Skeletal muscle tissue (tissue), 3 donors: ENCODE measurements at regions not wholly inside any gene's neighbourhood (a gene's known extent, or its start where the extent isn't known, plus 50 kb on each side); places are given as distances from the start of the nearest gene placed in this dataset.

Source experiments
- H3K27ac ChIP-seq: one replicate; pipeline ENCODE4 v1.7.0; 2013; ENCODE audit warnings: mild to moderate bottlenecking, low read depth, low read length, inconsistent platforms
- H3K27me3 ChIP-seq, 3 donors: one replicate each; pipeline ENCODE4 v1.7.0; 2013; ENCODE audit warnings: low read length in 3 of 3; ENCODE audit not compliant: control insufficient read depth in 3 of 3, insufficient read depth in 3 of 3
- H3K36me3 ChIP-seq, 3 donors: one replicate each; pipeline ENCODE4 v1.7.0; 2013; ENCODE audit warnings: low read length in 3 of 3; ENCODE audit not compliant: control insufficient read depth in 3 of 3, insufficient read depth in 3 of 3
- H3K4me1 ChIP-seq, 3 donors: one replicate each; pipeline ENCODE4 v1.7.0; 2013; ENCODE audit warnings: low read length in 3 of 3, mild to moderate bottlenecking in 3 of 3; ENCODE audit not compliant: control insufficient read depth in 3 of 3, insufficient read depth in 3 of 3
- H3K4me3 ChIP-seq, 3 donors: one replicate each; pipeline ENCODE4 v1.7.0; 2013; ENCODE audit warnings: low read length in 3 of 3
- H3K9ac ChIP-seq, 3 donors: one replicate each; pipeline ENCODE4 v1.7.0; 2013; ENCODE audit warnings: low read length in 3 of 3, mild to moderate bottlenecking in 3 of 3, moderate library complexity in 2 of 3, low read depth in 1 of 3
- H3K9me3 ChIP-seq, 3 donors: one replicate each; pipeline ENCODE4 v1.7.0; 2013; ENCODE audit warnings: low read length in 3 of 3; ENCODE audit not compliant: control insufficient read depth in 3 of 3
- donor health status: Osteomylitis.

DNA sequence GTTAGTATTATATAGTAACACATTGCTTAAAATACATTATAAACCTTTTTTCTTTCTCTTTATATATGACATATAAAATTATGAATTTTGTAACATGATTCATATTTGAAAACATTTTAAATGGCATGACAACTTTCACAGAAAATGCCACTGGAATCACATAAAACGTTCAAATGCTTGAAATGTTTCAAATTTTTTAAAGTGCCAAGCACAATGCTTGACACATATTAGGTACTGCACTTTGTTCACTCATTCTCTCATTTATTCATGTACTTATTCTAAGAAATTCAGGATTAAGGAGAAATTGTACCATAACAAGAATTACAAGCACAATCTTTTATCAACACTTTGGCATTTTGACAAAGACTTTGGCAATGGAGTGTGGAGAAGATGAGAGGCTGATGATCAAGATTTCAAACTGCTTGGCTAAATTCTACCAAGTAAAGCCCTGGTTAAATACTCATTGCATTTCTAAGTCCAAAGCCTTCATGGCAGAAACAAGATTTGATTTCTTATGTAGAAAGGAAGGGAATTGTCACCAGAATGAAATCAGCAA, 232.2 kb downstream of the C12orf50 start:
- Histone ChIP-seq H3K36me3 (no peaks in the 10 kb centered on the region), H3K4me1 (no peaks in the 10 kb centered on the region), H3K9ac (no peak overlapping the region), H3K27ac (no peak overlapping the region), H3K27me3 (no peaks in the 10 kb centered on the region), H3K9me3 (no peaks in the 10 kb centered on the region), H3K4me3 (no peak overlapping the region)

DNA sequence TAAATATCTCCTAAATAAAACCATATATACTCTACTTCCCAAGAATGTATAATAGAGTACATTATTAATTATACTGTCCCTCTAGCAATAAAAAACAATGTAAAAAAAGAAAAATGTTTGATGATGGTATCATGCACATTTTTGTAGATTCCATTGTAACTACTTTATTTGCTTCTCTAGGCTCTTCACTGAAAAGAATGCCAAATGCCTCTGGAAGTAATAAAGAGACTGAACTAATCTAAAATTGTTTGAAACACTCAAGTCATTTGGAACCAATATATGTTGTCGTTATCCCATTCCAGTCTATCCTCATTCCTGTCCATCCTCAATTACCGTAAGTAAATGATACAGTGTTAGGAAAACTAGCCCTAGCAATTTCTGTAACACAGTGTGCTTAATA, 233.6 kb downstream of the C12orf50 start:
- Histone ChIP-seq H3K27me3 (no peaks in the 10 kb centered on the region), H3K9ac (no peak overlapping the region), H3K4me1 (no peaks in the 10 kb centered on the region), H3K9me3 (no peaks in the 10 kb centered on the region), H3K4me3 (no peak overlapping the region), H3K27ac (no peak overlapping the region), H3K36me3 (no peaks in the 10 kb centered on the region)

DNA sequence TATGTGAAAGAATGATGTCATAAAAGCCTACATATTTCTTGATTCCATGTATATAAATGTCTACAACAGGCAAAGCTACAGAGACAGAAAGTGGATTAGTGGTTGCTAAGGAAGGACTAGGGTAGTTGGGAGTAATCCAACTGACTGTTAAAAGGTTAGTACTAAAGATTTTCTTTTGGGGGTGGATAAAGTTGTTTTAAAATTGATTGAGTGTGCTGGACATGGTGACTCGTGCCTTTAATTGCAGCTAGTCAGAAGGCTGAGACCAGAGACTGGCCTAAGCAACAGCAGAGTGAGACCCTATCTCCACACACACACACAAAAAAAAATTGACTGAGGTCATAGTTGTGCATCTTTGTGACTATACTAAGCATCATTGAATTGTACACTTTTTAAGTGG, 234.3 kb downstream of the C12orf50 start:
- Histone ChIP-seq H3K4me3 (no peak overlapping the region), H3K9me3 (no peaks in the 10 kb centered on the region), H3K36me3 (no peaks in the 10 kb centered on the region), H3K27ac (no peak overlapping the region), H3K27me3 (no peaks in the 10 kb centered on the region), H3K9ac (no peak overlapping the region), H3K4me1 (no peaks in the 10 kb centered on the region)

DNA sequence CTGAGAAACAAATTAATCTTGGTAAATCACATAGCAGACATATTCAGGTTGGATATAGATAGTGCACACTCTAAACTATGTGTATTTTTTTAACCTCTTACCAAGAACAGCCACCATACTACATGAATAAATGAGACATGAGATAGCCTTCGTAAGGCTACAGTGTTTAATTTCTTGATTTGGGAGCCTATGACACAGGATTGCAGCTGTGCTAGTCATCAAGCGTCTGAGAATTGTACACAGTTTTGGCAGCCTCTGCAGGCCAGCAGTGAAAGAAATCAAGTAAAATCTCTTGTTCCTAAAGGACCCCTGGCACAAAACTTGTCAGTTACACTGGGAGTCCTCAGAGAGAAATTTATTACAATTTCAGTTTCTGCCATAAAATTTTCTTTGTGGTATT, 236.1 kb downstream of the C12orf50 start:
- no peak overlapping the region for H3K9ac ChIP-seq
- H3K27me3 ChIP-seq = no peaks in the 10 kb centered on the region
- H3K9me3 ChIP-seq = no peaks in the 10 kb centered on the region
- no peak overlapping the region for H3K4me3 ChIP-seq
- H3K27ac ChIP-seq = no peak overlapping the region
- no peaks in the 10 kb centered on the region for H3K4me1 ChIP-seq
- H3K36me3 ChIP-seq = no peaks in the 10 kb centered on the region

DNA sequence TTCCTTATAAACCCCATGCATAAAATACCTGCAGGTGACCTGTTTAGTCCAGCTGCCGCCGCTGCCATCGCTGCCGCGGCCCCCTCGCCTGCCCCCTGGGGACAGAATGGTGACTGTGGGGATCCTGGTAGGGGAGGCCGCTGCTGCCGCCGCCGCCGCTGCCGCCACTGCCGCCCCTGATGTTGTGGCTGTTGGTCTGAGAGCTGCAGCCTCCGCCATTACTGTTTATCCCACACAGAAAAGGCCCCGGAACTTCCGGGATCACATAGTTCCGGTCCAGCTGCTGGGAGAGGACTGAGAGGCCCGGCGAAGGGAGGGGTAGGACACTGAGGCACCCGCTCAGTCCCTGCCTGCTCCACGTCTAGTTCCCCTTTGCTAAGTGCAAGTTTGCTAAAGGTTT, 244.9 kb downstream of the C12orf50 start:
- Histone ChIP-seq H3K27ac (no peak overlapping the region), H3K27me3 (no peaks in the 10 kb centered on the region), H3K9me3 (no peaks in the 10 kb centered on the region), H3K4me3 (no peak overlapping the region), H3K9ac (no peak overlapping the region), H3K36me3 (no peaks in the 10 kb centered on the region), H3K4me1 (no peaks in the 10 kb centered on the region)

DNA sequence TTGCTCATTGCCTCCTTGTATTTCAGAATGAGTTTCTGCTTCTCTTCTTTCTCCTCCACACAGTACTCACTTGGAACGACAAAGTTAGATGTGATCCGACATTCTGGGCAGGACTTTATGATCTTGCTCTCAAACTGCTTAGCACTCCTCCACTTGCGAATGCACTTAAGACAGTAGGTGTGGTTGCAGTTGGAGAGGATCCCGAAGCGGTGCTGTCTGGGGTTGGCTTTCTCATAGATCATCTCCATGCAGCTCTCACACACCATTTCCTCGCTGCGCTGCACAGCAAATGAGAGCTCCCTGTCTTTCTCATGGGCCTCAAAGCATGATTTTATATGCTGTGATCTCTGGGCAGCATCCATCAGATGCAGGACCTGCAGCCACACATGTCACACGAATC, 245.7 kb downstream of the C12orf50 start:
- H3K4me3 ChIP-seq = no peak overlapping the region
- no peak overlapping the region for H3K9ac ChIP-seq
- no peaks in the 10 kb centered on the region for H3K4me1 ChIP-seq
- H3K9me3 ChIP-seq = no peaks in the 10 kb centered on the region
- H3K36me3 ChIP-seq = no peaks in the 10 kb centered on the region
- no peaks in the 10 kb centered on the region for H3K27me3 ChIP-seq
- H3K27ac ChIP-seq = no peak overlapping the region

DNA sequence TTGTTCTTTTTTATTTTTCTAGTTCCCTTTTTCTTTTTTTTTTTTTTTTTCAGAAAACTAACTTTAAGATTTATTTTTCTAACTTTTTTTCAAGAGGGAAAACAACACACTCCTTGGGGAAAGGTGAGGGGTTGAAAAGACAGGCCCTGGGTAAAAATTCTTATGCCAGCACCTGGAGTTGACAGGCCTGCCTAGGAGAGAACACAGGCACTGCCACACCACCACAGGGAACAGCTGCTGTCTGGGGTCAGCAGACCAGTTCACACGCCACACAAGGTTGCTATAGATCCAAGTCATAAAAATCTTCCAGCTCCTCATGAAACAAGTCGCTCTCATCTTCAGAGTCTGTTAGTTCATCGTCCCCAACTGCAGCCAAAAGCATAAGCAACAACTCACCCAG, 246.4 kb downstream of the C12orf50 start:
- Histone ChIP-seq H3K27ac (no peak overlapping the region), H3K9me3 (no peaks in the 10 kb centered on the region), H3K4me3 (no peak overlapping the region), H3K4me1 (no peaks in the 10 kb centered on the region), H3K36me3 (no peaks in the 10 kb centered on the region), H3K9ac (no peak overlapping the region), H3K27me3 (no peaks in the 10 kb centered on the region)

DNA sequence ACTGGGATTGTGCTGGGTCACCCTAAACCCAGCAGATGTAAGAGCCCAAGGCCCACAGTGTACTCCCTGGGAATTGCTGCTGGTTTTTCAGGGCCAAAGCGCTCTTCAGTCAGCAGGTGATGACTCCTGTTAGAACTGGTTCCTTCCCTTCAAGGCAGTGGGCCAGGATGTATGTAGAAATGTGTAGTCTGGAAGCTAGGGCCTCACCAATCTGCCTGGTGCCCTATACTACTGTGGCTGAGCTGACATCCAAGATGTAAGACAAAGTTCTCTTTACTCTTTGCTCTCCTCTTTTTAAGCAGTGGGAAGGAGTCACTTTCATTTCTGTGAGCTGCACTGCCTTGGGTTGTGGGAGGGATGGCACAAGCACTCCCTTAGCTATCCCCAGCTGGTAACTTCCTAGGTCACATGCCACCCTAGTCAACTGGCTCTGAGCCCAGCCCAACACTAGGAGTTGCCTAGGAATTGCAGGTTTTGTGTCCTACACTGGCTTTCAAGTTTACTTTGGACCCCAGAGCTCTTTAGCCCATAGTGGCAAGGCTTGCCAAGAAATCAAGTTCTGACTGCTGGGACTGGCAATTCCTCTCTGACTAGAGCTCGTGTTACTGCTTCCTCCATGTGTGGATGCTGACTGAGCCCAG, 249.2 kb downstream of the C12orf50 start:
- H3K4me3 ChIP-seq = no peak overlapping the region
- no peaks in the 10 kb centered on the region for H3K27me3 ChIP-seq
- no peak overlapping the region for H3K9ac ChIP-seq
- H3K9me3 ChIP-seq = no peaks in the 10 kb centered on the region
- H3K4me1 ChIP-seq = no peaks in the 10 kb centered on the region
- no peaks in the 10 kb centered on the region for H3K36me3 ChIP-seq
- H3K27ac ChIP-seq = no peak overlapping the region

DNA sequence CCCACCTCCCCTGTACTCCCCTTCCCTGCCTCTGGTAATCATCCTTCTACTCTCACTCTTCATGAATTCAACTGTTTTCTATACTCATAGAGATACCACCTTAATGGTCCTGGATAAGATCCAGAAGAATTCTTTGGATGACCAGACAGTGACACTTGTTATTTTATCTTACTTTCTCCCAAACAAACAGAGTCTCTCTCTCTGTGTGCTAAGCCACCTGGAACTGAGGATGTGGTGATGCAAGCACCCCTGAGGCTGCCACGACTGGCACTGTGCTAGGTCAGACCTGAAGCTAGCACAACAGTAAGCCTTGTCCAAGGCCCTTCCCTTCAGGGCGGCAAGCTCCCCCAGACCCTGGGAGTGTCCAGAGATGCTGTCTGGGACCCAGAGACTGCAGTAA, 250.2 kb downstream of the C12orf50 start:
- no peak overlapping the region for H3K9ac ChIP-seq
- H3K4me3 ChIP-seq = no peak overlapping the region
- H3K36me3 ChIP-seq = no peaks in the 10 kb centered on the region
- no peak overlapping the region for H3K27ac ChIP-seq
- H3K4me1 ChIP-seq = no peaks in the 10 kb centered on the region
- H3K9me3 ChIP-seq = no peaks in the 10 kb centered on the region
- H3K27me3 ChIP-seq = no peaks in the 10 kb centered on the region

DNA sequence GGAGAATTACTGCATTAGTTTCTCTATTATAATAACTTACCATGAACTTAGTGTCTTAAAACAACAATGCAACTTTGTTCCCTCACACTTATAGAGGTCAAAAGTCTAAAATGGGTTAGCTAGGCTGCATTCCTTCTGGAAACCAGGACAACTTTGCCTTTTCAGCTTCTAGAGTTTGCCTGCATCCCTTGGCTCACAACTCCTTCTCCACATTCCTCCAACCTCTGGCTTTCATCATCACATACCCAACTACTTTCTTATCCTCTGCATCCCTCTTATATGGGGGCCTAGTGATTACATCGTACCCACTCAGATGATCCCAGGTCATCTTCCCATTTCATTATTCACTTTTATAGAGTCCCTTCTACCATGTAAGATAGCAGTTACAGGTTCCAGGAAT, 251.1 kb downstream of the C12orf50 start:
- H3K27ac ChIP-seq = no peak overlapping the region
- H3K4me1 ChIP-seq = no peaks in the 10 kb centered on the region
- H3K9me3 ChIP-seq = no peaks in the 10 kb centered on the region
- H3K36me3 ChIP-seq = no peaks in the 10 kb centered on the region
- no peak overlapping the region for H3K4me3 ChIP-seq
- no peak overlapping the region for H3K9ac ChIP-seq
- no peaks in the 10 kb centered on the region for H3K27me3 ChIP-seq
